ENCODE measurements at regions not wholly inside any gene's neighbourhood (a gene's known extent, or its start where the extent isn't known, plus 50 kb on each side); places are given as distances from the start of the nearest gene placed in this dataset.
A peak's percentile ranks its signal among the peaks of the same experiment; 100 is the strongest.

DNA sequence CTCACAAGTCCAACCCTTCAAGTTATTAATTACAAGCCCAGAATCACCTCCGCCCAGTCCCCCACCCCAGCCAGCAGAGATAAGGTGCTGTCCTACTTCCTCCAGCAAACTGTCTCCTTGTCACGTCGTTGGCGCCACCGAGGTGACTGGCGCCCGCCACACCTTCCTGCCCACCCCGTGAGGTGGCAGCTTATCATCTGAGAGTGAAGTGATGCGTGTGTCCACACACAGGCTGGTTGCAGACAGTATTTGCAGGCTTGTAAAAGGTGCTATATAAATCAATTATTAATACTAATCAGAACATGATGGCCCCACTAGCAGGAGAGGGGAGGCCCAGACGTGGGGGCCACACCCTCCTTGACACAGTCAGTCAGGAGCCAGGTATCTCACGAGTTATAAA, 786.6 kb upstream of the TBX3 start:
- Histone ChIP-seq H3F3A (ENCODE audit: insufficient read depth) (no peaks in the 10 kb centered on the region), H3K9me3 (ENCODE audit: low read depth) (no peaks in the 10 kb centered on the region), H3K27ac (no peak overlapping the region), H3K4me3 (no peak overlapping the region), H3K9ac (no peak overlapping the region), H3K4me1 (ENCODE audit: insufficient read depth) (0 out of 2 replicates have a peak, but pooled peaks cover 4% of the 10 kb centered on the region), H3K36me3 (ENCODE audit: low read depth) (no peaks in the 10 kb centered on the region), H4K20me1 (ENCODE audit: insufficient read depth) (no peaks in the 10 kb centered on the region), H3K9me2 (ENCODE audit: insufficient read depth) (no peaks in the 10 kb centered on the region), H3K4me2 (ENCODE audit: unreplicated experiment) (no peak overlapping the region), H2AFZ (no peak overlapping the region), H3K79me2 (ENCODE audit: insufficient read depth) (no peaks in the 10 kb centered on the region), H3K27me3 (replicated peaks; ENCODE audit: insufficient read depth) (no peaks in the 10 kb centered on the region)
- DNase-seq: no peak
- in situ Hi-C loops (cut with MboI): no loop called here
- TF ChIP-seq EZH2 (IDR thresholded peaks at IDR 0.05; ENCODE audit: insufficient read depth, poor library complexity, severe bottlenecking): no peak
- no peak for TF ChIP-seq EZH2phosphoT487 (IDR thresholded peaks at IDR 0.05; ENCODE audit: insufficient read depth, low read depth)
- WGBS, 2 experiments (ENCODE audit: low coverage in 1 of 2, low lambda C conversion rate in 2 of 2, missing lambda C conversion rate in 2 of 2): 81 to 89% methylated on average over 11 of the region's 11 CpGs

GRCh38 chr12:115468087-115468510, 784.1 kb upstream of the TBX3 start:
- in situ Hi-C loops (cut with MboI): no loop called here

DNA sequence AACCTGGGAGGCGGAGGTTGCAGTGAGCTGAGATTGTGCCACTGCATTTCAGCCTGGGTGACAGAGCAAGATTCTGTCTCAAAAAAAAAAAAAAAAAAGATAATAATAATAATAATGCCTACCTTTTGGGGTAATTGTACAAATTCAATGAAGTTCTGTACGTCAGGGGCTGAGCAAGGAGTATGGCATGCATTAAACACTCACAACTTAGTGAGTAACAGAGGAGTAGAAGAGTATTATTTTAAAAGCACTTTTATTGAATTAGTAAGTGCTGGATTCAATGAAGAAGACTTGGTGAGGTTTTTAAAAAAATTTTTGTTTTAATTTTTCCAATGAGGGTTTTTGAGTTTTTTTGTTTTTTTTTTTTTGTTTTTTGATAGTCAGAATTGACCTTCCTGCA, 783.6 kb upstream of the TBX3 start:
- H3F3A ChIP-seq (ENCODE audit: insufficient read depth): no peaks in the 10 kb centered on the region
- peak; percentile 52 for DNase-seq
- no peak overlapping the region for H2AFZ ChIP-seq
- in situ Hi-C loops (cut with MboI): no loop called here
- no peaks in the 10 kb centered on the region for H4K20me1 ChIP-seq (ENCODE audit: insufficient read depth)
- H3K27me3 ChIP-seq (replicated peaks; ENCODE audit: insufficient read depth): no peaks in the 10 kb centered on the region
- H3K36me3 ChIP-seq (ENCODE audit: low read depth): no peaks in the 10 kb centered on the region
- no peak overlapping the region for H3K4me3 ChIP-seq
- TF ChIP-seq EZH2 (IDR thresholded peaks at IDR 0.05; ENCODE audit: insufficient read depth, poor library complexity, severe bottlenecking) (no peak), EZH2phosphoT487 (IDR thresholded peaks at IDR 0.05; ENCODE audit: insufficient read depth, low read depth) (no peak)
- H3K79me2 ChIP-seq (ENCODE audit: insufficient read depth): no peaks in the 10 kb centered on the region
- H3K4me1 ChIP-seq (ENCODE audit: insufficient read depth): 0 out of 2 replicates have a peak, but pooled peaks cover 4% of the 10 kb centered on the region
- H3K9me2 ChIP-seq (ENCODE audit: insufficient read depth): no peaks in the 10 kb centered on the region
- WGBS, 2 experiments (ENCODE audit: low coverage in 1 of 2, low lambda C conversion rate in 2 of 2, missing lambda C conversion rate in 2 of 2): 61 to 64% methylated on average over 2 of the region's 2 CpGs
- no peaks in the 10 kb centered on the region for H3K9me3 ChIP-seq (ENCODE audit: low read depth)
- no peak overlapping the region for H3K9ac ChIP-seq
- no peak overlapping the region for H3K4me2 ChIP-seq (ENCODE audit: unreplicated experiment)
- H3K27ac ChIP-seq: no peak overlapping the region

More at GRCh38 chr12:115468087-115468510, 784.1 kb upstream of the TBX3 start:
- H3K4me2 ChIP-seq (ENCODE audit: unreplicated experiment): no peak overlapping the region
- no peak overlapping the region for H2AFZ ChIP-seq
- no peaks in the 10 kb centered on the region for H3K9me3 ChIP-seq (ENCODE audit: low read depth)
- H3K9ac ChIP-seq: no peak overlapping the region
- H3K9me2 ChIP-seq (ENCODE audit: insufficient read depth): no peaks in the 10 kb centered on the region
- H4K20me1 ChIP-seq (ENCODE audit: insufficient read depth): no peaks in the 10 kb centered on the region
- H3F3A ChIP-seq (ENCODE audit: insufficient read depth): no peaks in the 10 kb centered on the region
- no peak overlapping the region for H3K27ac ChIP-seq
- no peaks in the 10 kb centered on the region for H3K79me2 ChIP-seq (ENCODE audit: insufficient read depth)
- WGBS, 2 experiments (ENCODE audit: low coverage in 1 of 2, low lambda C conversion rate in 2 of 2, missing lambda C conversion rate in 2 of 2): 83 to 84% methylated on average over 4 of the region's 4 CpGs
- 0 out of 2 replicates have a peak, but pooled peaks cover 4% of the 10 kb centered on the region for H3K4me1 ChIP-seq (ENCODE audit: insufficient read depth)
- no peaks in the 10 kb centered on the region for H3K27me3 ChIP-seq (replicated peaks; ENCODE audit: insufficient read depth)
- TF ChIP-seq EZH2phosphoT487 (IDR thresholded peaks at IDR 0.05; ENCODE audit: insufficient read depth, low read depth): no peak
- DNase-seq: peak; percentile 16
- H3K36me3 ChIP-seq (ENCODE audit: low read depth): no peaks in the 10 kb centered on the region
- H3K4me3 ChIP-seq: no peak overlapping the region

GRCh38 chr12:115466076-115466475, 782.1 kb upstream of the TBX3 start:
- Histone ChIP-seq H3K4me1 (ENCODE audit: insufficient read depth) (0 out of 2 replicates have a peak, but pooled peaks cover 4% of the 10 kb centered on the region), H3K27me3 (replicated peaks; ENCODE audit: insufficient read depth) (no peaks in the 10 kb centered on the region), H3K4me3 (no peak overlapping the region), H4K20me1 (ENCODE audit: insufficient read depth) (no peaks in the 10 kb centered on the region), H3K79me2 (ENCODE audit: insufficient read depth) (no peaks in the 10 kb centered on the region), H3F3A (ENCODE audit: insufficient read depth) (no peaks in the 10 kb centered on the region), H3K9me3 (ENCODE audit: low read depth) (no peaks in the 10 kb centered on the region), H3K27ac (no peak overlapping the region), H3K9ac (no peak overlapping the region), H3K4me2 (ENCODE audit: unreplicated experiment) (no peak overlapping the region), H2AFZ (no peak overlapping the region), H3K9me2 (ENCODE audit: insufficient read depth) (no peaks in the 10 kb centered on the region), H3K36me3 (ENCODE audit: low read depth) (no peaks in the 10 kb centered on the region)
- TF ChIP-seq EZH2 (IDR thresholded peaks at IDR 0.05; ENCODE audit: insufficient read depth, poor library complexity, severe bottlenecking): no peak
- no peak for TF ChIP-seq EZH2phosphoT487 (IDR thresholded peaks at IDR 0.05; ENCODE audit: insufficient read depth, low read depth)
- in situ Hi-C loops (cut with MboI): no loop called here
- DNase-seq: no peak
- WGBS, 2 experiments (ENCODE audit: low coverage in 1 of 2, low lambda C conversion rate in 2 of 2, missing lambda C conversion rate in 2 of 2): 42 to 44% methylated on average over 4 of the region's 4 CpGs

DNA sequence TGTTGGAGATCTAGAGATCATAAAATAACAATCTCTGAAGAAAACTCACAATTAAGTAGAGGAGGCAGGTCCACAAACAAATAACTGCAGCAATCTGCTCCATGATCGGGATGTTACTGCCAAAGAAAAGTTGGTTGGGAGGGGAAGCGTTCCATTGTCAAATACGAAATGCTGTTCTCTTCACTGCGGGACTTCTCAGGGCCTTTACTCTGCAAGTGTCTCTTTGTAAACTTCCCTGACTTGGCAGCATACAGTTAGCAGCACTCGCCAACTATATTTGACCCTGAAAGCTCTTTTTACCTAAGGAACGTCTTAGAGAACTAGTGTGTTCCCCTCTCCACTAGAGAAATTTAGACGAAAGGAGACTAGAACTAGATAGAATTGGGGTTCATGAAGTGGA, 780.7 kb upstream of the TBX3 start:
- no peak for TF ChIP-seq EZH2 (IDR thresholded peaks at IDR 0.05; ENCODE audit: insufficient read depth, poor library complexity, severe bottlenecking)
- TF ChIP-seq EZH2phosphoT487 (IDR thresholded peaks at IDR 0.05; ENCODE audit: insufficient read depth, low read depth): no peak
- in situ Hi-C loops (cut with MboI): no loop called here
- Histone ChIP-seq H3K4me2 (ENCODE audit: unreplicated experiment) (no peak overlapping the region), H3K4me1 (ENCODE audit: insufficient read depth) (0 out of 2 replicates have a peak, but pooled peaks cover 4% of the 10 kb centered on the region), H3K27ac (no peak overlapping the region), H3K27me3 (replicated peaks; ENCODE audit: insufficient read depth) (no peaks in the 10 kb centered on the region), H3K9me3 (ENCODE audit: low read depth) (no peaks in the 10 kb centered on the region), H4K20me1 (ENCODE audit: insufficient read depth) (no peaks in the 10 kb centered on the region), H3K9me2 (ENCODE audit: insufficient read depth) (no peaks in the 10 kb centered on the region), H3K4me3 (no peak overlapping the region), H3F3A (ENCODE audit: insufficient read depth) (no peaks in the 10 kb centered on the region), H2AFZ (no peak overlapping the region), H3K9ac (no peak overlapping the region), H3K36me3 (ENCODE audit: low read depth) (no peaks in the 10 kb centered on the region), H3K79me2 (ENCODE audit: insufficient read depth) (no peaks in the 10 kb centered on the region)
- no peak for DNase-seq
- WGBS, 2 experiments (ENCODE audit: low coverage in 1 of 2, low lambda C conversion rate in 2 of 2, missing lambda C conversion rate in 2 of 2): 74 to 76% methylated on average over 7 of the region's 7 CpGs

All from GM23248 (cell line).